HG02798 (cell line): ENCODE measurements at regions not wholly inside any gene's neighbourhood (a gene's known extent, or its start where the extent isn't known, plus 50 kb on each side); places are given as distances from the start of the nearest gene placed in this dataset.
"Not testable (repeated sequence)": the region's sequence is repeated elsewhere in the genome, so short reads cannot be mapped to it uniquely, and the experiment has no call there.

Experiments
- ATAC-seq: cut with Tn5 transposase; IDR thresholded peaks from one replicate; pipeline ENCODE4 v1.9.1; 2021; ENCODE audit warnings: mild to moderate bottlenecking; ENCODE audit not compliant: unreplicated experiment, poor library complexity

DNA sequence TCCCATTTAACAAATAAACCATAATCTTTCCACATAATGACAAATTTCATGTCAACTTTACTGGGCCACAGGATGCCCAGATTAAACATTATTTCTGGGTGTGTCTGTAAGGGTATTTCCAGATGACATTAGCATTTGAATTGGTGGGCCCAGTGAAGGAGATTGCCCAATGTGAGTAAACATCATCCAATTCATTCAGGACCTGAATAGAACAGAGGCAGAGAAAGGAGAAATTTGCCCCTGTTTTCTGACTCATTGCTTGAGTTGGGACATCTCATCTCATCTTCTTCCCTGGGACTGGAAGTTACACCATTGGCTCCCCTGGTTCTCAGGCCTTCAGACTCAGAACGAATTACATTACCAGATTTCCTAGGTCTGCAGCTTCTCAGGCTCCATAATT lies 142.9 kb downstream of the TPBG start:
- ATAC-seq = no peak

DNA sequence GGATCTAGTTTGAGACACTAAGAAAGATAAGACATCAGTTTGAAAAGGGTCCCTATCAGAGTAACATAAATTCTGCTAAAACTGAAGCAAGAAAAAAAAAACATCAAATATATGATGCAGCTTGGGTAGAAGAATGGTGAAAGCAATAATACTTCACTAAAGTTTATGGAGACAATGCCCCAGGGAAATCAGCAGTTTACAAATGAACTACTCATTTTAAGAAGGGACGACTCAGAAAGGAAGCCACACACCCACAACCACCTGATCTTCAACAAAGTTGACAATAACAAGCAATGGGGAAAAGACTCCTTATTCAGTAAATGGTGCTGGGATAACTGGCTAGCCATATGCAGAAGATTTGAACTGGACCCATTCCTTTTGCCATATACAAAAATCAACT lies 143.5 kb downstream of the TPBG start:
- ATAC-seq = peak; percentile 65

DNA sequence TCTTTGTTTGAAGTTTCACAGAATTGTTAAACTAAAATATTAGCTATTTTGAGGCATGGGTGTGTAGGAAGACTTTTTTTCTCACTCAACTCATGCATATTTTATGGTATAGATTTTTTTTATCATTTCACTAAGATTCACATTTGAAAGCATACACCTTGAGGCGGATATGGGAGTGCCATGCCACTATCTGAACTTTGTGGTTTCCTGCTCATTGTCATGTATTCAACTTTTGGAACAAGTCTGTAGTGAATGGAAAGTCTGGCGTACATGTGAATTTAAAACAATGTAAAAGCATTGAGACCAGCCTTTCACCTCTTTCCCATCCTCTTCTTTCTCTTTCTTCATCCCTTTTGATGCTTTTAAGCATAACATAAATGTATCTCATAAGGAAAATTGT lies 147.9 kb downstream of the TPBG start:
- no peak for ATAC-seq

DNA sequence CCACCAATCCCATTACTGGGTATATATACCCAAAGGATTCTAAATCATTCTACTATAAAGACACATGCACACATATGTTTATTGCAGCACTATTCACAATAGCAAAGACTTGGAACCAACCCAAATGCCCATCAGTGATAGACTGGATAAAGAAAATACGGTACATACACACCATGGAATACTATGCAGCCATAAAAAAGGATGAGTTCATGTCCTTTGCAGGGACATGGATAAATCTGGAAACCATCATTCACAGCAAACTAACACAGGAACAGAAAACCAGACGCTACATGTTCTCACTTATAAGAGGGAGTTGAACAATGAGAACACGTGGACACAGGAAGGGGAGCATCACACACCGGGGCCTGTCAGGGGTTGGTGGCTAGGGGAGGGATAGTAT lies 154.3 kb downstream of the TPBG start:
- not testable (repeated sequence) for ATAC-seq

DNA sequence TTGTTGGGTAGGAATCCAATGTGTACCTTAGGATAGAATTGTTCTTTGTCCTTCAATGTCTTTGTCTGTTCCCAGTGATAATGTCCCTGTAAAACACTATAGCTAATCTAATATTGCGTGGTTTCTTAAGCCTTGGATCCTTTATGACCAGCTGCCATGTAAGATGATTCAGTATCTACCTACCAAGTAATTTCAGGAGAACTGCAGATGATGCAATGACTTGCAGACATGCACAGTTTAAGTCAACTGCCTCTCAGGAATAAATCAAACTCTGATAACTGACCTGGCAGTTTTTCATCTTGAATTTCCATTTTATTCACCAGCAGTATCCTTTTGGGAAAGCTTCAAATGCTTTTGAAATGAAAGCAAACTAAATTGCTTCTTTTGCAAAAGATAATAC lies 157.8 kb downstream of the TPBG start:
- ATAC-seq = no peak

DNA sequence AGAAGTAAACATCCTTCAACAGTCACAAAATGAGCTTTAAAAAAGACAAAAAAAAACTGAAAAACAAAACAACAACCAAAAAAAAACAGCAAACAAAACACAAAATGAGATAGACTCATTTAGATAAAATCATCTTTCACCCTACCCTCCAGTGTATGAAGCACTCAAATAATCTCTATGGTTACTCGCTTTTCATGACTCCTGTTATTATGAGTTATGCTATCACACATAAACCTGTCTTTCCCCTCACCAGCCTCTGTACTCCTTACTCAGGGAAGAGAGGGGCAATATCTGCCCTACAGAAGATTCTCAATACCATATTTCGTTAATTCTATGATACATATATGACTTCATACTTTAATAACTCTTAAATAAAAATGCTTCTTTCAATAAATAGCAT lies 158.2 kb downstream of the TPBG start:
- no peak for ATAC-seq

DNA sequence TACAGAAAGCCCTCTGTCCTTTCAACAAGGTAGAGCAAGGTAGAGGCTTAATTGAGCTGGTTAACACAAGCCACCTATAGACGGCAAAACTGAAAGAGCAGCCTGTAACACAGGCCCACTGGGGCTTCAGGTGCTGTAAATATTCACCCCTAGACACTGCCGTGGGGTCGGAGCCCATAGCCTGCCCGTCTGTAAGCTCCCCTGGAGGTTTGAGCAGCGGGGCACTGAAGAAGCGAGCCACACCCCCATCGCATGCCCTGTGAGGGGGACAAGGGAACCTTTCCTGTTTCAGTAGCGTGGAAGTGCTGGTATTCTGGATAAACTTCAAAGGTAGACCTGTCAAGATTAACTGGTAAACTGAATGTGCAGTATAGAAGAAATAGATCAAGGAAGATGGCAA lies 160.4 kb downstream of the TPBG start:
- ATAC-seq = no peak

DNA sequence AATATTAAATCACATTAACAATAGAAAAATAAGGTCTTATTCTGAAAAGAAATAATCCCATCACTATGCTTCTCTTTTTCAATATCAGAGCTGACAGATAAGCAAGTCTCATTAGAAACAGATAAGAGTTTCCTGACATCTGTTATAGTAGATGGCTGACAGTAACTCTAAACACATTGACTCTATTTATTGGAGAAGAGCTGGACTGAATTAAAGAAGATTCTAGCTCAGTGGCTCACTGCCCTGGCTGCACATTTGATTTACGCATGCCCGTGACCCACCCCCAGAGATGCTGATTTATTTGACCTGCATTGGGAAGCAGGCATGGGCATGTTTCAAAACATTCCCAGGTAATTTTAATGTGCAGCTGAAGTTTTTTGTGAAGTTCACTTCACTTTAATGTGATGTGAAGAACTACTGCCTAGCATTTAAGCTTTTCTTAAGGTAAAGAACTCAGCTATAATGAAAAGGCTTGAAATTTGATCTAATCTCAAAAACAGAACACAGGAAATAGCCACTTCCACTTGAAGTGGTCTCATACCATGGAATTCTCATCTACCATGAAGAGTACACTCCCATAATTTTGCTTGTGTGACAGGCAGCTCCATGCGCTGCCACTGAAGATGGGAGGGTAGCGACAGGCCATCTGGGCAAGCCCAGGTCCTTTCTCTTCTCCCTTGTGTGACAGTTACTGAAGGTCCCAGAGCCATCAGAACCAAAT lies 162.3 kb downstream of the TPBG start:
- no peak for ATAC-seq

DNA sequence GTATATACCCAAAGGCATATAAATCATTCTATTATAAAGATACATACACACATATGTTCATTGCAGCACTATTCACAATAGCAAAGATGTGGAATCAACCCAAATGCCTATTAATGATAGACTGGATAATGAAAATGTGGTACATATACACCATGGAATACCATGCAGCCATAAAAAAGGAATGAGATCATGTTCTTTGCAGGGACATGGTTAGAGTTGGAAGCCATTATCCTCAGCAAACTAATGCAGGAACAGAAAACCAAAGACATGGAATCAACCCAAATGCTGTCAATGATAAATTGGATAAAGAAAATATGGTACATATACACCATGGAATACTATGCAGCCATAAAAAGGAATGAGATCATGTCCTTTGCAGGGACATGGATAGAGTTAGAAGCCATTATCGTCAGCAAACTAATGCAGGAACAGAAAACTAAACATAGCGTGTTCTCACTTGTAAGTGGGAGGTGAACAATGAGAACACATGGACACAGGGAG lies 166.4 kb downstream of the TPBG start:
- not testable (repeated sequence) for ATAC-seq

DNA sequence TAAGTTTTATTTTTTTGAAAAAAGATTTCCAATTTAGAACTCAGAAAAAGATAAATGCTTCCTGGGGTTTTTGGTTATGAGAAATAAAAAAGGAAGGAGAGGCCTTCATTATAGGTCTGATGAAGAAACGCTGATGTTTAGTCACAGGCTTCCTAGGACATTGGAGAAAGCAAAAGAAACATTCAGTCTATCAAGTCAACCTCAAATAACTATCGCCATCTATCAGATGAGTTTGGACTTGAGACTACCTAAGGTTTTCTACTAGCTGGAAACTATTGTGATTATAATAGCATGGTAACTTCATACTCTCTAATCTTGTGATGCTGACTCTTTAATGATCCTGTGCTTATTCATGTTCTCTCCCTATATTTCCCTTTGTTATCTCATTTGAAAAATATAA lies 171.3 kb downstream of the TPBG start:
- no peak for ATAC-seq

DNA sequence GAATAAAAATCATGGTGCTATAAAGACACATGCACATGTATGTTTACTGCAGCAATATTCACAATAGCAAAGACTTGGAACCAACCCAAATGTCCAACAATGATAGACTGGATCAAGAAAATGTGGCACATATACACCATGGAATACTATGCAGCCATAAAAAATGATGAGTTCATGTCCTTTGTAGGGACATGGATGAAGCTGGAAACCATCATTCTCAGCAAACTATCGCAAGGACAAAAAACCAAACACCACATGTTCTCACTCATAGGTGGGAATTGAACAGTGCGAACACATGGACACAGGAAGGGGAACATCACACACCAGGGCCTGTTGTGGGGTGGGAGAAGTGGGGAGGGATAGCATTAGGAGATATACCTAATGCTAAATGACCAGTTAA lies 185.9 kb downstream of the TPBG start:
- not testable (repeated sequence) for ATAC-seq

DNA sequence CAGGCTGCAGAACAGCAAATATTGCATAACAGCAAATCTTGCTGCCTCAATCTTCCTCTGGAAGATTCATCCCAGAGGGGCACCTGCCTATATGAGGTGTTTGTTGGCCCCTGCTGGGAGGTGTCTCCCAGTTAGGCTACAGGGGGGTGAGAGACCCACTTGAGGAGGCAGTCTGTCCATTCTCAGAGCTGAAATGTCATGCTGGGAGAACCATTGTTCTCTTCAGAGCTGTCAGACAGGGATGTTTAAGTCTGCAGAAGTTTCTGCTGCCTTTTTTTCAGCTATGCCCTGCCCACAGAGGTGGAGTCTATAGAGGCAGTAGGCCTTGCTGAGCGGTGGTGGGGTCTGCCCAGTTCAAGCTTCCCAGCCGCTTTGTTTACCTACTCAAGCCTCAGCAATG lies 187.7 kb downstream of the TPBG start:
- not testable (repeated sequence) for ATAC-seq

DNA sequence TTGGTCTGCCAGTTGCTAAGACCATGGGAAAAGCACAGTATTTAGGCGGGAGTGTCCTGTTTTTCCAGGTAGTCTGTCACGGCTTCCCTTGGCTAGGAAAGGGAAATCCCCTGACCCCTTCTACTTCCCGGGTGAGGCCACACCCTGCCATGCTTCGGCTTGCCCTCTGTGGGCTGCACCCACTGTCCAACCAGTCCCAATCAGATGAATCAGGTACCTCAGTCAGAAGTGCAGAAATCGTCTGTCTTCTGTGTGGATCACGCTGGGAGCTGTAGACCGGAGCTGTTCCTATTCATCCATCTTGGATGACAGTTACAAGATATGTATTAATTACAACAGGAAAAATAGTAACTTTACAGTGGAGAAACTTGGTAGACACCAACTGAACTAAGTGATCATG lies 188.2 kb downstream of the TPBG start:
- ATAC-seq = no peak

DNA sequence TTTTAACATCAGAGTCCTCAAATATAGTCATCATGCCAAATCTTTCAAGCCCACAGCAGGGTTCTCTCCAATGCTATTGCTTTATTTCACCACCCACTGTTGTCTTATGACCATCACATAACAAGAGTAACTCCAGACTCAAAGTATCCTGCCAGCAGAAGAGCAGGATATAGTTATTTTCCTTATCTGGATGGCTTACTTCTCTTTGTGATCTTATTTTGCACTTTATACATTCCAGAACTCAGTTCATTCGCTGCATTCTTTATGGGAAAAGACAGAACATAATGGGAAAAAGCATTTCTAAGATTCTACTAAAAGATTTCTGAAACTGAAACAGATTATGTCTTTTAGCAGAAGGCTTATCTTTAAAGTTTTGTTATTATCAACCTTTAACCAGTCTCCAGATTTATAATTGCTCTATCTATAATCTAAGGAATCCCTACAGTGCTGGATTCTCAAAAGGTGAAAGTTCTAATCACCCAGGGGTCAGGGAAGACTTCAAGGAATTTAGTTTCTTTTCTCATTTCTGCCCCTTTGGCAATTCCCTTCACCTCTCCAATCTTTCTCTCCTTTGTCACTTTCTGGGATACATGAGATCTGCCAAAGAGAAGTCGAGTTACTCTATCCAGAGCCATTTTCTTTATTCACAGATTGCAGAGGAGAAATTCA lies 190.4 kb downstream of the TPBG start:
- no peak for ATAC-seq

DNA sequence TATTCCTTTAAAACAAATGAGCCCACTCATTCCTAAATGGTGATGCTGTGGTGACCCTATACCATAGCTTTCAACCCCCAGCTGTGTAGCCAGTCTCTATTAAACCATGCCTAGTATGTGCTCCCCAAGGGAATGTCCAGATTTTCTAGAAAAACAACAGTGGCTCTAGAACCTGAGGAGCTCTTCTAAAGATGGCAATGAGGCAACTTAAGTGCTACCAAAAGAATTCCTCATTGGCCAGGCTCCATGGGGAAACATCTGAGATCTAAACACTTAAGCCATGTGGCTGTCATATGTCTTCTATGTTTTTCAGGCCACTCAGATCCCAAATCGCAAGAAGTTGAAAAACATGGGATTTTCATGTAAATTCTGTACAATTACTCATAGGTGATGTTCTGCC lies 191.0 kb downstream of the TPBG start:
- no peak for ATAC-seq

DNA sequence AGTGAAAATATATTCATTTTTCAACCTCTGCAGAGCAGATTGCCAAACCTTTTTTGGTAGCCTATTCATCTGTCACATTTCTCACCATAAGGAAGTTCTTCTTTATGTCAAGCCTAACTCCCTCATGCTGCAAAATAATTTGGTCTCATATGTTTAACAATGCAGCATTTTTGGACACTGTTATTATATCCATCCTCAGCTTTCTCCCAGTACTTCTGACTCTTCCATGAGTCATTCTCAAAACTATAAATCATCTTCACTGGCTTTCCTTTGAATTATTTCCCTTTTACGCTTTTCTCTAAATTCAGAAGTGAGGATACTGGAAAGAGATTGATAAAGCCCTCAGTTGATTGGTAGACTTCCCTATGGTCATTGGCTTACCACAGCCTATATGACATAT lies 192.2 kb downstream of the TPBG start:
- no peak for ATAC-seq

DNA sequence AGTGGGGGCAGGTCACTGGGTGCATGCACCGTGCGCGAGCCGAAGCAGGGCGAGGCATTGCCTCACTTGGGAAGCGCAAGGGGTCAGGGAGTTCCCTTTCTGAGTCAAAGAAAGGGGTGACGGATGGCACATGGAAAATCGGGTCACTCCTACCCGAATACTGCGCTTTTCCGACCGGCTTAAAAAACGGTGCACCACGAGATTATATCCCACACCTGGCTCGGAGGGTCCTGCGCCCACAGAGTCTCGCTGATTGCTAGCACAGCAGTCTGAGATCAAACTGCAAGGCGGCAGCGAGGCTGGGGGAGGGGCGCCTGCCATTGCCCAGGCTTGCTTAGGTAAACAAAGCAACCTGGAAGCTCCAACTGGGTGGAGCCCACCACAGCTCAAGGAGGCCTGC lies 194.9 kb downstream of the TPBG start:
- not testable (repeated sequence) for ATAC-seq

DNA sequence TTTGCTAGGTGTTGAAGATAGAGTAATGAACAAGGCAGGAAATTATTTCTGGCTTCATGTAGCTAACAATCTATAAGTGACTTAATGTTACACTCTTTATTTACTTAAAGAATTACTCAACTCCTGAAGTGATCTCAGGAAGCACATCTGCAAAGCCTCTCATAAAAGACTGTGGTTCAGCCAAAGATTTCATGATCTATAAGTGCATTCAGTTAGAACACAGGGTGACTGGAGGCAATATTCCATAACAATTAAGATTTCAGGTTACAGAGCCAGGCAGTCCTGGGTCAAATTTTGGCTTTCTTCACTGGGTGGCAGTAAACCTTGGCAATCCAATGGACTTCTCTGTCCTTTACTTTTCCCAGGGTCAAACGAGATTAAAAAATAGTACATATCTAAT lies 204.0 kb downstream of the TPBG start:
- no peak for ATAC-seq

DNA sequence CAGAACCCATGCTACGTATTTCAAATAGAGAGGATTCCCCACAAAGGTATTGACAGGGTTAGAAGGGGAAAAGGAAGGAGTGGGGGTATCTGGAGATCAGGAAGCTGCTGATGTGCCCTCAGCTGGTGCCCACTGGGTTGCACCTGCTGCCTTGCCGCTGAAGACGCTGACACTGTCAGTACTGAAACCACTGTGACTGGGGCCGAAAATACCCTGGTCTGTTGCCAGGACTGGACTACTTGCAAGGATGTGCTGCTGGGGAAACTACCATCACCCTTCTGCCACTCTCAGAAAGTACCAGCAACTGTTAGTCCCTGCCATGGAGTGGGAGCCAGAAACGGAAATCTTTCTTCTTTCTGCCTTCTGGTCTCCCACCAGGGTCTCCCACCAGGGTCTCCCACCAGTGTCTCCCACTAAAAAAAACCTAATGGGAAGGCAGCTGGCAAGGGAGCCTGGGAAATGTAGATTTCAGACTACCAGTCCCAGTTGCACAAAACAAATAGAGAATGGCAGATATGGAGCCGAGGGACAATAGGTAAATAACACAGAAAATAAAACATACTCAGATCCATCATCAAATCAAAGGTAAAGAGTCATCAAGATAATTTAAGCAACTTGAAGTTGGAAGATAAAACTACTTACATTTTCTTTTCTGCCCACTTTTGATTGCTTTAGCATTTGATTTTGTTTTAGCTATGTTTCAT lies 204.8 kb downstream of the TPBG start:
- peak; percentile 99 for ATAC-seq

DNA sequence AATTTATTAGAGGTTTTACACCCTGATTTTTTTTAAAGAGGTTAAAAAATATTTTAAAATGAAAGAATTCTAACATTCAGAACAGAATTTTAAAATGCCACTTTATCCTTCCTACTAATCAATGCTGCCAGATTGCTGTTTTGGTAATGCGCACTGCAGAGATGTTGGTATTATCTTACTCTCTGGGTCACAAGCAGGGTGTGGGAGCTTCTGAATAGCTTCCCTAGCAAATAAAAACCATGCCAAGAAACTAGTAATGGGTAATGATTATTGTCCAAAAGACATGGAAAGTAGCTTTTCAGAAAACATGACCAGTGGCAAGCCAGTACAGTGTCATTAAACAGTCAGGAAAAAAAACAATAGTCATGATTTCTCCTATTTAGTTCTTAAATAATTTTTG lies 205.4 kb downstream of the TPBG start:
- ATAC-seq = no peak

DNA sequence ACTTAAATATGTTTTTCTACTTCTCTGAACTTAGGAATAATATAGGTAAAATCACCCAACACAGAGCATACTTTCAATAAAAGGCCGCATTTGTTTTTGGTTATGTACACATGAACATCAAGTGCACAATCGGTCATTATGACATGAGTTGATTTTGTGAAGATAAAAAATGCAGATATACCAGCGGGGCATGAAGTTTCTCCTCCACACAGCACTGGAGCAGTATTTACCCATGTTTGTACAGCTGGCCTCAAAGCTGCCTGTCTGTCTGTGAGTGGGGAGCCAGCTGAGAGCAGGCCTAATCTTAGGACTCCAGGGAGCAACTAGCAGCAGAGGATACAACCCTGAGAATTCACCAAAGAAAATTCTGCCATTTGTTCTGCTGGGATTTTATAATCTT lies 206.5 kb downstream of the TPBG start:
- ATAC-seq = no peak
